ENCODE measurements at regions not wholly inside any gene's neighbourhood (a gene's known extent, or its start where the extent isn't known, plus 50 kb on each side); places are given as distances from the start of the nearest gene placed in this dataset.

- POLR2A ChIA-PET (ENCODE audit: low non-redundant PET): no interaction called here
- Histone ChIP-seq H3K27me3 (replicated peaks; ENCODE audit: insufficient read depth, low read depth, low read length, poor library complexity) (no peaks in the 10 kb centered on the region), H3K36me3 (ENCODE audit: insufficient read depth, low read length, poor library complexity, severe bottlenecking) (no peaks in the 10 kb centered on the region), H3K4me3 (ENCODE audit: low read depth, low read length, poor library complexity, severe bottlenecking) (no peak overlapping the region), H3K9me3 (ENCODE audit: low read depth, low read length, poor library complexity, severe bottlenecking) (no peaks in the 10 kb centered on the region), H3K27ac (ENCODE audit: low read depth, low read length, poor library complexity, severe bottlenecking) (no peak overlapping the region), H3K4me1 (ENCODE audit: insufficient read depth, low read length, poor library complexity, severe bottlenecking) (no peaks in the 10 kb centered on the region)
- no peak for TF ChIP-seq EZH2 (IDR thresholded peaks at IDR 0.05; ENCODE audit: borderline replicate concordance, low read depth, low read length, poor library complexity, severe bottlenecking)
- TF ChIP-seq CTCF (conservative IDR thresholded peaks at IDR 0.05; ENCODE audit: low read depth, low read length): no peak
- no TSS peak for BruUV-seq (replicated peaks)
- DNase-seq (ENCODE audit: low spot score): no peak
- CTCF ChIA-PET: no interaction called here
- intact Hi-C loops (cut with micrococcal nuclease; ENCODE audit: unreplicated experiment): no loop called here
These were observed 219.6 kb downstream of the ENC1 start for GRCh38 chr5:74420947-74421346.

DNA sequence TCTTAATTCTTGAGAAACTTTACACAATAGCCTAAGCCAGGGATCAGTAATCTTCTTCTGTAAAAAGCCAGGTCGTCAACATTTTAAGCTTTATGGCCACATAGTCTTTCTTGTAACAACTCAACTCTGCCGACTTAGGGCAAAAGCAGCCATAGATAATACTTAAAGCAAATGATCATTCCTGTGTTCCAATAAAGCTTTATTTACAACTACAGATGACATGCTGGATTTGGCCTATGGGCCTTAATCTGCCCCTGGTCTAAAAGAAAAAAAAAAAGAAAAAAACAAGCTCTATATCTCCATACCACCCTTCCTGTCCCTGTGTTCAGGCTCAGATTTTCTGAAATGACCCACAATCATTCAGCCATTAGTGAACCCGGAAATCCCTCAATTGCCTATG lies 220.3 kb downstream of the ENC1 start:
- intact Hi-C loops (cut with micrococcal nuclease; ENCODE audit: unreplicated experiment): no loop called here
- ChIA-PET POLR2A (ENCODE audit: low non-redundant PET) (no interaction called here), CTCF (no interaction called here)
- Histone ChIP-seq H3K36me3 (ENCODE audit: insufficient read depth, low read length, poor library complexity, severe bottlenecking) (no peaks in the 10 kb centered on the region), H3K27ac (ENCODE audit: low read depth, low read length, poor library complexity, severe bottlenecking) (no peak overlapping the region), H3K9me3 (ENCODE audit: low read depth, low read length, poor library complexity, severe bottlenecking) (no peaks in the 10 kb centered on the region), H3K4me1 (ENCODE audit: insufficient read depth, low read length, poor library complexity, severe bottlenecking) (no peaks in the 10 kb centered on the region), H3K27me3 (replicated peaks; ENCODE audit: insufficient read depth, low read depth, low read length, poor library complexity) (no peaks in the 10 kb centered on the region), H3K4me3 (ENCODE audit: low read depth, low read length, poor library complexity, severe bottlenecking) (no peak overlapping the region)
- no TSS peak for BruUV-seq (replicated peaks)
- no peak for DNase-seq (ENCODE audit: low spot score)
- TF ChIP-seq CTCF (conservative IDR thresholded peaks at IDR 0.05; ENCODE audit: low read depth, low read length): no peak
- TF ChIP-seq EZH2 (IDR thresholded peaks at IDR 0.05; ENCODE audit: borderline replicate concordance, low read depth, low read length, poor library complexity, severe bottlenecking): no peak

GRCh38 chr5:74419468-74419867 lies 221.1 kb downstream of the ENC1 start:
- no peak overlapping the region for H3K4me3 ChIP-seq (ENCODE audit: low read depth, low read length, poor library complexity, severe bottlenecking)
- POLR2A ChIA-PET (ENCODE audit: low non-redundant PET): no interaction called here
- CTCF ChIA-PET: no interaction called here
- H3K27ac ChIP-seq (ENCODE audit: low read depth, low read length, poor library complexity, severe bottlenecking): no peak overlapping the region
- no TSS peak for BruUV-seq (replicated peaks)
- intact Hi-C loops (cut with micrococcal nuclease; ENCODE audit: unreplicated experiment): no loop called here
- no peaks in the 10 kb centered on the region for H3K9me3 ChIP-seq (ENCODE audit: low read depth, low read length, poor library complexity, severe bottlenecking)
- TF ChIP-seq EZH2 (IDR thresholded peaks at IDR 0.05; ENCODE audit: borderline replicate concordance, low read depth, low read length, poor library complexity, severe bottlenecking) (no peak), CTCF (conservative IDR thresholded peaks at IDR 0.05; ENCODE audit: low read depth, low read length) (no peak)
- H3K27me3 ChIP-seq (replicated peaks; ENCODE audit: insufficient read depth, low read depth, low read length, poor library complexity): no peaks in the 10 kb centered on the region
- DNase-seq (ENCODE audit: low spot score): no peak
- H3K36me3 ChIP-seq (ENCODE audit: insufficient read depth, low read length, poor library complexity, severe bottlenecking): no peaks in the 10 kb centered on the region
- no peaks in the 10 kb centered on the region for H3K4me1 ChIP-seq (ENCODE audit: insufficient read depth, low read length, poor library complexity, severe bottlenecking)
